ENCODE measurements at regions not wholly inside any gene's neighbourhood (a gene's known extent, or its start where the extent isn't known, plus 50 kb on each side); places are given as distances from the start of the nearest gene placed in this dataset.

DNA sequence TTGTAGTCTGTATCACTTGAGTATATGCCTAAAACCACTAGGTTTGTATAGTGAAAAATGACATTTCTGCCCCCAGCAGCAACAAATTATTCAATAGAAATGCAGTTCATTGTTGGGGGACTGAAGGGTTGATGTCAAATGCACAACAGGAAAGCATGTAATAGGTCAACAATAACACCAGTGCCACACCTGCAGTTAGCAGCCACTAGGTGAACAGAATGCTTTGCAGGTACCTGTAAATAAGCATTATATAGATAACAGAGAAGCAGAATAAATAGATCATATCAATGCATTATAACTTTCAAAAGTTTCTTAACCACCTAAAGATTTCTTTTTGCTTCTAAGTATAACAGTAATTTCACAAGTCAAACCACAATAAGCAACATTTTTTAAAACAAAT is 435.9 kb upstream of the DMAC1 start:
- no peak for FAIRE-seq
- TF ChIP-seq KDM1A (IDR thresholded peaks at IDR 0.05; ENCODE audit: borderline replicate concordance, low read length) (no peak), CBX5 (IDR thresholded peaks at IDR 0.05; ENCODE audit: low read depth, low read length) (no peak), RBBP5 (IDR thresholded peaks at IDR 0.05; ENCODE audit: borderline replicate concordance, low read depth, low read length) (no peak), RFX5 (IDR thresholded peaks at IDR 0.05; ENCODE audit: borderline replicate concordance, low read depth, low read length) (no peak), CTBP2 (IDR thresholded peaks at IDR 0.05; ENCODE audit: borderline replicate concordance, insufficient read depth, insufficient read length, low read length) (no peak), HDAC6 (IDR thresholded peaks at IDR 0.05; ENCODE audit: low read depth, low read length) (no peak), CBX8 (IDR thresholded peaks at IDR 0.05; ENCODE audit: borderline replicate concordance, low read depth, low read length) (no peak), POU5F1 (IDR thresholded peaks at IDR 0.05; ENCODE audit: low read depth, low read length) (no peak), NRF1 (IDR thresholded peaks at IDR 0.05; ENCODE audit: low read depth, low read length) (no peak), YY1 (IDR thresholded peaks at IDR 0.05; ENCODE audit: low read depth, low read length) (no peak), RAD21 (IDR thresholded peaks at IDR 0.05 in 1 of 2, conservative IDR thresholded peaks at IDR 0.05 in 1 of 2; ENCODE audit: low read depth in 2 of 2, low read length in 2 of 2) (0 out of 4 replicates have a peak, but pooled peaks of 1 of the 2 experiments have one; percentile 4)
- TF ChIP-seq, protein P1, sequence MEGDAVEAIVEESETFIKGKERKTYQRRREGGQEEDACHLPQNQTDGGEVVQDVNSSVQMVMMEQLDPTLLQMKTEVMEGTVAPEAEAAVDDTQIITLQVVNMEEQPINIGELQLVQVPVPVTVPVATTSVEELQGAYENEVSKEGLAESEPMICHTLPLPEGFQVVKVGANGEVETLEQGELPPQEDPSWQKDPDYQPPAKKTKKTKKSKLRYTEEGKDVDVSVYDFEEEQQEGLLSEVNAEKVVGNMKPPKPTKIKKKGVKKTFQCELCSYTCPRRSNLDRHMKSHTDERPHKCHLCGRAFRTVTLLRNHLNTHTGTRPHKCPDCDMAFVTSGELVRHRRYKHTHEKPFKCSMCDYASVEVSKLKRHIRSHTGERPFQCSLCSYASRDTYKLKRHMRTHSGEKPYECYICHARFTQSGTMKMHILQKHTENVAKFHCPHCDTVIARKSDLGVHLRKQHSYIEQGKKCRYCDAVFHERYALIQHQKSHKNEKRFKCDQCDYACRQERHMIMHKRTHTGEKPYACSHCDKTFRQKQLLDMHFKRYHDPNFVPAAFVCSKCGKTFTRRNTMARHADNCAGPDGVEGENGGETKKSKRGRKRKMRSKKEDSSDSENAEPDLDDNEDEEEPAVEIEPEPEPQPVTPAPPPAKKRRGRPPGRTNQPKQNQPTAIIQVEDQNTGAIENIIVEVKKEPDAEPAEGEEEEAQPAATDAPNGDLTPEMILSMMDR (IDR thresholded peaks at IDR 0.05; ENCODE audit: control extremely low read depth in 1 of 3, insufficient read depth in 1 of 3, low read depth in 1 of 3, low read length in 3 of 3) = peak in 1 of 3 experiments; percentile 20; a peak in 1 of 4 replicates

More for the DNA sequence above, 435.9 kb upstream of the DMAC1 start:
- no peak for DNase-seq (ENCODE audit: low read depth in 1 of 2, low spot score in 2 of 2)
- ChIA-PET CTCF (ENCODE audit: partially characterized antibody) (interaction anchor here (1.0 to 1.1 kb wide), 3 partner anchors 10 to 139 kb away, joined by 3 to 4 read pairs (median 3); no protein-coding TSS in a partner anchor), POLR2A (ENCODE audit: partially characterized antibody) (no interaction called here)
- H3K9me3 ChIP-seq (ENCODE audit: insufficient read depth in 2 of 2, low read depth in 1 of 2, low read length in 1 of 2) = no peaks in the 10 kb centered on the region
- no peak overlapping the region for H2BK120ac ChIP-seq (replicated peaks; ENCODE audit: low read depth, low read length)
- H3K4me1 ChIP-seq (replicated peaks in 1 of 4; ENCODE audit: control insufficient read depth in 3 of 4, insufficient read depth in 4 of 4, low read length in 3 of 4) = peaks cover 0 to 4% (median 0%) of the 10 kb centered on the region in 4 experiments; a peak in 1 of 7 replicates
- H2BK12ac ChIP-seq (ENCODE audit: low read depth, low read length) = no peak overlapping the region
- no peaks in the 10 kb centered on the region for H3K27me3 ChIP-seq (replicated peaks in 1 of 4; ENCODE audit: control insufficient read depth in 3 of 4, extremely low read depth in 1 of 4, insufficient read depth in 3 of 4, low read length in 3 of 4)
- no peak overlapping the region for H2BK20ac ChIP-seq (ENCODE audit: low read length)
- H2AK5ac ChIP-seq (ENCODE audit: low read depth, low read length) = no peak overlapping the region
- no peak overlapping the region for H3K4me3 ChIP-seq (ENCODE audit: extremely low read depth in 1 of 4, insufficient read depth in 2 of 4, low read depth in 3 of 4, low read length in 4 of 4)
- no peak overlapping the region for H2BK5ac ChIP-seq (ENCODE audit: low read depth, low read length)
- H3K23me2 ChIP-seq (ENCODE audit: low read depth, low read length) = no peaks in the 10 kb centered on the region
- H4K8ac ChIP-seq (ENCODE audit: extremely low read depth, insufficient read depth, low read length) = no peak overlapping the region
- no peak overlapping the region for H2BK15ac ChIP-seq (ENCODE audit: low read length)
- no peaks in the 10 kb centered on the region for H4K20me1 ChIP-seq (replicated peaks in 1 of 2; ENCODE audit: control insufficient read depth in 1 of 2, insufficient read depth in 2 of 2, low read length in 2 of 2)
- no peak overlapping the region for H3K18ac ChIP-seq (ENCODE audit: extremely low read depth, low read length)
- no peaks in the 10 kb centered on the region for H3K79me1 ChIP-seq (ENCODE audit: low read depth, low read length)
- H2AFZ ChIP-seq (ENCODE audit: low read length) = no peak overlapping the region
- H3K36me3 ChIP-seq (ENCODE audit: control insufficient read depth in 2 of 4, insufficient read depth in 4 of 4, low read length in 3 of 4) = no peaks in the 10 kb centered on the region
- H3K56ac ChIP-seq (replicated peaks; ENCODE audit: insufficient read length, low read depth, low read length) = no peak overlapping the region
- no peak overlapping the region for H3K4ac ChIP-seq (replicated peaks; ENCODE audit: insufficient read length, low read depth, low read length)
- no peak overlapping the region for H4K91ac ChIP-seq (replicated peaks; ENCODE audit: insufficient read length, low read length)
- H3K79me2 ChIP-seq (ENCODE audit: control insufficient read depth in 1 of 2, insufficient read depth in 2 of 2, low read length in 2 of 2) = no peaks in the 10 kb centered on the region
- H3K4me2 ChIP-seq (ENCODE audit: insufficient read depth in 1 of 2, low read depth in 2 of 2, low read length in 2 of 2) = no peak overlapping the region
- no peak overlapping the region for H4K5ac ChIP-seq (ENCODE audit: insufficient read length, low read depth, low read length)
- no peak overlapping the region for H3K23ac ChIP-seq (ENCODE audit: insufficient read length)
- H3K14ac ChIP-seq (ENCODE audit: insufficient read length) = no peak overlapping the region
- no peak overlapping the region for H3K9ac ChIP-seq (replicated peaks in 1 of 4; ENCODE audit: extremely low read depth in 1 of 4, low read depth in 3 of 4, low read length in 3 of 4)
- no peak overlapping the region for H3K27ac ChIP-seq (ENCODE audit: low read depth, low read length)
